ENCODE measurements at regions not wholly inside any gene's neighbourhood (a gene's known extent, or its start where the extent isn't known, plus 50 kb on each side); places are given as distances from the start of the nearest gene placed in this dataset.

- Histone ChIP-seq H3K4me3 (no peak overlapping the region), H3K4me1 (no peaks in the 10 kb centered on the region), H3K9me3 (no peaks in the 10 kb centered on the region), H3K27ac (no peak overlapping the region), H3K36me3 (no peaks in the 10 kb centered on the region), H3K27me3 (no peaks in the 10 kb centered on the region)
- intact Hi-C loops (cut with DNase I), result no loop called here
- no peak for DNase-seq
- TF ChIP-seq POLR2A (IDR thresholded peaks at IDR 0.05), result no peak
- TF ChIP-seq POLR2AphosphoS5 (IDR thresholded peaks at IDR 0.05), result no peak
- TF ChIP-seq CTCF (IDR thresholded peaks at IDR 0.05), result no peak
- TF ChIP-seq EP300 (IDR thresholded peaks at IDR 0.05), result no peak
- 66 to 73% methylated on average over 4 of the region's 4 CpGs for WGBS, 2 donors
Observed at GRCh38 chr5:175344331-175345195, 99.4 kb downstream of the DRD1 start.

- intact Hi-C loops (cut with DNase I), result no loop called here
- WGBS, 2 donors, result 81 to 92% methylated on average over 2 of the region's 2 CpGs
- TF ChIP-seq CTCF (IDR thresholded peaks at IDR 0.05), result no peak
- TF ChIP-seq POLR2A (IDR thresholded peaks at IDR 0.05), result no peak
- no peak for TF ChIP-seq EP300 (IDR thresholded peaks at IDR 0.05)
- no peak for TF ChIP-seq POLR2AphosphoS5 (IDR thresholded peaks at IDR 0.05)
- Histone ChIP-seq H3K9me3 (no peaks in the 10 kb centered on the region), H3K4me1 (no peaks in the 10 kb centered on the region), H3K27ac (no peak overlapping the region), H3K4me3 (no peak overlapping the region), H3K27me3 (no peaks in the 10 kb centered on the region), H3K36me3 (no peaks in the 10 kb centered on the region)
- DNase-seq, result no peak
Observed at GRCh38 chr5:175343308-175343707, 100.7 kb downstream of the DRD1 start.

GRCh38 chr5:175340180-175340579, 103.8 kb downstream of the DRD1 start:
- H3K4me1 ChIP-seq, result no peaks in the 10 kb centered on the region
- H3K9me3 ChIP-seq, result no peaks in the 10 kb centered on the region
- intact Hi-C loops (cut with DNase I), result no loop called here
- TF ChIP-seq POLR2AphosphoS5 (IDR thresholded peaks at IDR 0.05) (no peak), CTCF (IDR thresholded peaks at IDR 0.05) (no peak), POLR2A (IDR thresholded peaks at IDR 0.05) (no peak), EP300 (IDR thresholded peaks at IDR 0.05) (no peak)
- no peak overlapping the region for H3K4me3 ChIP-seq
- 24 to 64% methylated on average over 2 of the region's 2 CpGs for WGBS, 2 donors
- DNase-seq, result no peak
- no peaks in the 10 kb centered on the region for H3K36me3 ChIP-seq
- H3K27me3 ChIP-seq, result no peaks in the 10 kb centered on the region
- no peak overlapping the region for H3K27ac ChIP-seq

- H3K27ac ChIP-seq, result no peak overlapping the region
- WGBS, 2 donors, result 90 to 94% methylated on average over 3 of the region's 3 CpGs
- TF ChIP-seq POLR2A (IDR thresholded peaks at IDR 0.05) (no peak), EP300 (IDR thresholded peaks at IDR 0.05) (no peak), POLR2AphosphoS5 (IDR thresholded peaks at IDR 0.05) (no peak), CTCF (IDR thresholded peaks at IDR 0.05) (no peak)
- H3K36me3 ChIP-seq, result no peaks in the 10 kb centered on the region
- no peak for DNase-seq
- no peak overlapping the region for H3K4me3 ChIP-seq
- H3K9me3 ChIP-seq, result no peaks in the 10 kb centered on the region
- H3K27me3 ChIP-seq, result no peaks in the 10 kb centered on the region
- intact Hi-C loops (cut with DNase I), result no loop called here
- H3K4me1 ChIP-seq, result no peaks in the 10 kb centered on the region
Observed at GRCh38 chr5:175337680-175338079, 106.3 kb downstream of the DRD1 start.

All from sigmoid colon (tissue), 6 donors.